ENCODE measurements at regions not wholly inside any gene's neighbourhood (a gene's known extent, or its start where the extent isn't known, plus 50 kb on each side); places are given as distances from the start of the nearest gene placed in this dataset.

- no peak overlapping the region for H3K4me3 ChIP-seq
- TF ChIP-seq Cebpa-rat (IDR thresholded peaks at IDR 0.05): no peak
- H3K9ac ChIP-seq: no peak overlapping the region
- H3K9me3 ChIP-seq: no peaks in the 10 kb centered on the region
- no peaks in the 10 kb centered on the region for H4K20me1 ChIP-seq
- H3K4me2 ChIP-seq: no peak overlapping the region
- no peak overlapping the region for H3K27ac ChIP-seq
- no peaks in the 10 kb centered on the region for H3K36me3 ChIP-seq
- no peaks in the 10 kb centered on the region for H3K4me1 ChIP-seq
- no peaks in the 10 kb centered on the region for H3K27me3 ChIP-seq
Observed at GRCh38 chr15:36469311-36469966, 110.0 kb upstream of the CDIN1 start.

GRCh38 chr15:36472672-36473071, 106.8 kb upstream of the CDIN1 start:
- Histone ChIP-seq H3K9ac (no peak overlapping the region), H3K4me1 (no peaks in the 10 kb centered on the region), H3K4me3 (no peak overlapping the region), H3K27ac (no peak overlapping the region), H3K4me2 (no peak overlapping the region), H3K27me3 (no peaks in the 10 kb centered on the region), H3K36me3 (no peaks in the 10 kb centered on the region), H4K20me1 (no peaks in the 10 kb centered on the region), H3K9me3 (no peaks in the 10 kb centered on the region)
- TF ChIP-seq Cebpa-rat (IDR thresholded peaks at IDR 0.05): no peak

GRCh38 chr15:36478561-36478960, 100.9 kb upstream of the CDIN1 start:
- Histone ChIP-seq H3K9ac (no peak overlapping the region), H3K36me3 (no peaks in the 10 kb centered on the region), H4K20me1 (no peaks in the 10 kb centered on the region), H3K4me1 (no peaks in the 10 kb centered on the region), H3K4me2 (no peak overlapping the region), H3K27me3 (no peaks in the 10 kb centered on the region), H3K27ac (no peak overlapping the region), H3K9me3 (no peaks in the 10 kb centered on the region), H3K4me3 (no peak overlapping the region)
- TF ChIP-seq Cebpa-rat (IDR thresholded peaks at IDR 0.05): no peak

- no peaks in the 10 kb centered on the region for H3K36me3 ChIP-seq
- no peak overlapping the region for H3K9ac ChIP-seq
- H3K27me3 ChIP-seq: no peaks in the 10 kb centered on the region
- no peak overlapping the region for H3K4me3 ChIP-seq
- H3K4me1 ChIP-seq: no peaks in the 10 kb centered on the region
- no peak for TF ChIP-seq Cebpa-rat (IDR thresholded peaks at IDR 0.05)
- no peaks in the 10 kb centered on the region for H3K9me3 ChIP-seq
- no peaks in the 10 kb centered on the region for H4K20me1 ChIP-seq
- H3K27ac ChIP-seq: no peak overlapping the region
- H3K4me2 ChIP-seq: no peak overlapping the region
Observed at GRCh38 chr15:36479200-36479896, 100.1 kb upstream of the CDIN1 start.

GRCh38 chr15:36481156-36481555, 98.3 kb upstream of the CDIN1 start:
- no peak overlapping the region for H3K27ac ChIP-seq
- no peak overlapping the region for H3K4me2 ChIP-seq

DNA sequence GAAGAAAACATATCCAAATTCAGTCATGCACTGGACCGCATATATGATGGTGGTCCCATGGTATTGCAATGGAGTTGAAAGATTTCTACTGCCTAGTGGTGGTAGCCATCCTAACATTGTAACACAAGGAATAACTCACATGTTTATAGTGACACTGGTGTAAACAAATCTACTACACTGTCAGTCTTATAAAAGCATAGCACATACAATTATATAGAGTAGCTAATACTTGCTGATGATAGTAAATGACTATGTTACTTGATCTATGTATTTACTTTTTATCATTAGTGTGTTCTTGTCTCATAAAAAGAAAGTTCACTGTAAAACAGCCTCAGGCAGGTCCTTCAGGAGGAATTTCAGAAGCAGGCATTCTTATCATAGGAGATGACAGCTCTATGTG, 96.0 kb upstream of the CDIN1 start:
- Histone ChIP-seq H3K36me3 (no peaks in the 10 kb centered on the region), H3K9me3 (no peaks in the 10 kb centered on the region), H3K9ac (no peak overlapping the region), H3K27ac (no peak overlapping the region), H4K20me1 (no peaks in the 10 kb centered on the region), H3K4me1 (no peaks in the 10 kb centered on the region), H3K27me3 (no peaks in the 10 kb centered on the region), H3K4me2 (no peak overlapping the region), H3K4me3 (no peak overlapping the region)
- TF ChIP-seq Cebpa-rat (IDR thresholded peaks at IDR 0.05): no peak

More at GRCh38 chr15:36481156-36481555, 98.3 kb upstream of the CDIN1 start:
- no peaks in the 10 kb centered on the region for H3K4me1 ChIP-seq
- no peaks in the 10 kb centered on the region for H3K27me3 ChIP-seq
- TF ChIP-seq Cebpa-rat (IDR thresholded peaks at IDR 0.05): no peak
- H4K20me1 ChIP-seq: no peaks in the 10 kb centered on the region
- no peaks in the 10 kb centered on the region for H3K36me3 ChIP-seq
- no peak overlapping the region for H3K9ac ChIP-seq
- H3K9me3 ChIP-seq: no peaks in the 10 kb centered on the region
- H3K4me3 ChIP-seq: no peak overlapping the region

DNA sequence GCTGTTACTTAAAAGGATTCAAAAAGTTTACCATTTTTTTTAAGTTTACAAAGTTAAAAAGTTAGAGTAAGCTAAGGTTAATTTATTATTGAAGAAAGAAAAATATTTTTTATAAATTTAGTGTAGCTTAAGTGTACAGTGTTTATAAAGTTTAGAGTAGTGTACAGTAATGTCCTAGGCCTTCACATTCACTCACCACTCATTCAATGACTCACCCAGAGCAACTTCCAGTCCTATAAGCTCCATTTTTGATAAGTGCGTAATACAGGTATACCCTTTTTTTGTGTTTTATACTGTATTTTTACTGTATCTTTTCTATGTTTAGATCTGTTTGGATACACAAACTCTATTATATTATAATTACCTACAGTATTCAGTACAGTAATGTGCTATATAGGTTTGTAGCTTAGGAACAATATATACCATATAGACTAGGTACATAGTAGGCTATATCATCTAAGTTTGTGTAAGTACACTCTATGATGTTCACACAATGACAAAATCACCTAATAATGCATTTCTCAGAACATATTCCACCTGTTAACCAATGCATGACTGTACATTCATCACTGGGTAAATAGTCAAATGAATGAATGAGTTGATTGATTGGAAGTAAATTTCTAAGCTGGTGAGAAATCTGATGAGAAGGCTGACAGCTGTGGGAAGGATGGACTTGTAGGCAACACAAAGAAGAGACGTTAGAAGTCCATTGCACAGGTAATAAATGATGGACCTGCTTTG, 95.2 kb upstream of the CDIN1 start:
- no peaks in the 10 kb centered on the region for H3K4me1 ChIP-seq
- H3K27ac ChIP-seq: no peak overlapping the region
- H3K27me3 ChIP-seq: no peaks in the 10 kb centered on the region
- H3K36me3 ChIP-seq: no peaks in the 10 kb centered on the region
- no peaks in the 10 kb centered on the region for H3K9me3 ChIP-seq
- H4K20me1 ChIP-seq: no peaks in the 10 kb centered on the region
- TF ChIP-seq Cebpa-rat (IDR thresholded peaks at IDR 0.05): no peak
- no peak overlapping the region for H3K9ac ChIP-seq
- H3K4me3 ChIP-seq: no peak overlapping the region
- H3K4me2 ChIP-seq: no peak overlapping the region

GRCh38 chr15:36491912-36492311, 87.5 kb upstream of the CDIN1 start:
- H4K20me1 ChIP-seq: no peaks in the 10 kb centered on the region
- no peak for TF ChIP-seq Cebpa-rat (IDR thresholded peaks at IDR 0.05)

GRCh38 chr15:36495456-36495991, 83.9 kb upstream of the CDIN1 start:
- no peak overlapping the region for H3K4me2 ChIP-seq
- no peak overlapping the region for H3K9ac ChIP-seq
- no peak overlapping the region for H3K4me3 ChIP-seq
- H3K27ac ChIP-seq: no peak overlapping the region
- no peaks in the 10 kb centered on the region for H4K20me1 ChIP-seq
- H3K36me3 ChIP-seq: no peaks in the 10 kb centered on the region
- no peak for TF ChIP-seq Cebpa-rat (IDR thresholded peaks at IDR 0.05)
- H3K9me3 ChIP-seq: no peaks in the 10 kb centered on the region
- H3K4me1 ChIP-seq: no peaks in the 10 kb centered on the region
- no peaks in the 10 kb centered on the region for H3K27me3 ChIP-seq

More at GRCh38 chr15:36491912-36492311, 87.5 kb upstream of the CDIN1 start:
- Histone ChIP-seq H3K4me2 (no peak overlapping the region), H3K4me3 (no peak overlapping the region), H3K27me3 (no peaks in the 10 kb centered on the region), H3K9me3 (no peaks in the 10 kb centered on the region), H3K9ac (no peak overlapping the region), H3K27ac (no peak overlapping the region), H3K4me1 (no peaks in the 10 kb centered on the region), H3K36me3 (no peaks in the 10 kb centered on the region)

DNA sequence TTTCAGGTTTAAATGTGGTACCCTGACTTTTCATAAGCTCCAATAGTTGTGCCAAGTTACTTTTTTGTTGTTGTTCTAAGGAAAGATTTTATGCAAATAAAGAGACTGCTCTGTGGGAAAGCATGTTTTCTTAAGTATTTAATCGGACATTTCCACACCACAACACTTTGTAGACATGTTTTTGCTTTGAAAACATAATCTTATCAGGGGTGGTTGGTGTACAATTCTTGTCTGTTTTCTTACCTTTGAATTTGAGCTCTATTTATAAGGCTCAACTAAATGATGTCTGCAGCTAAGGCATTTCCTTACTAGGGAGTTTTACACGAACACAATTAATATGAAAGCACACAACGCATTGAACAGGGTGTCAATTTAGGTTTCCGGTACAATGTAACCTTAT, 81.5 kb upstream of the CDIN1 start:
- no peak overlapping the region for H3K4me2 ChIP-seq
- no peaks in the 10 kb centered on the region for H4K20me1 ChIP-seq
- no peak overlapping the region for H3K27ac ChIP-seq
- no peak overlapping the region for H3K9ac ChIP-seq
- no peaks in the 10 kb centered on the region for H3K36me3 ChIP-seq
- no peaks in the 10 kb centered on the region for H3K9me3 ChIP-seq
- no peak for TF ChIP-seq Cebpa-rat (IDR thresholded peaks at IDR 0.05)
- H3K4me1 ChIP-seq: no peaks in the 10 kb centered on the region
- H3K27me3 ChIP-seq: no peaks in the 10 kb centered on the region
- no peak overlapping the region for H3K4me3 ChIP-seq
